GM21825 (cell line): ENCODE measurements at regions not wholly inside any gene's neighbourhood (a gene's known extent, or its start where the extent isn't known, plus 50 kb on each side); places are given as distances from the start of the nearest gene placed in this dataset.
A peak's percentile ranks its signal among the peaks of the same experiment; 100 is the strongest.

Experiments used
- ATAC-seq: cut with Tn5 transposase; IDR thresholded peaks from one replicate; pipeline ENCODE4 v1.9.1; 2021; ENCODE audit warnings: mild to moderate bottlenecking, moderate library complexity; ENCODE audit not compliant: unreplicated experiment

- no peak for ATAC-seq
These were observed 264.8 kb upstream of the PTGER4 start for GRCh38 chr5:40414922-40415321.

- no peak for ATAC-seq
These were observed 266.0 kb upstream of the PTGER4 start for GRCh38 chr5:40413743-40414142.

- no peak for ATAC-seq
These were observed 266.9 kb upstream of the PTGER4 start for GRCh38 chr5:40412771-40413170.

GRCh38 chr5:40410964-40411635 is 268.6 kb upstream of the PTGER4 start:
- ATAC-seq, result no peak

- no peak for ATAC-seq
These were observed 269.4 kb upstream of the PTGER4 start for GRCh38 chr5:40410231-40410861.

- no peak for ATAC-seq
These were observed 270.1 kb upstream of the PTGER4 start for GRCh38 chr5:40409601-40410000.

- no peak for ATAC-seq
These were observed 272.9 kb upstream of the PTGER4 start for GRCh38 chr5:40406741-40407211.

GRCh38 chr5:40405996-40406740 is 273.5 kb upstream of the PTGER4 start:
- ATAC-seq, result no peak

GRCh38 chr5:40405230-40405629 is 274.5 kb upstream of the PTGER4 start:
- ATAC-seq, result no peak

GRCh38 chr5:40404613-40405012 is 275.1 kb upstream of the PTGER4 start:
- ATAC-seq, result peak; percentile 75

- ATAC-seq, result no peak
These were observed 277.7 kb upstream of the PTGER4 start for GRCh38 chr5:40402007-40402364.

- ATAC-seq, result peak; percentile 45
These were observed 278.3 kb upstream of the PTGER4 start for GRCh38 chr5:40401284-40402006.

GRCh38 chr5:40400245-40400644 is 279.5 kb upstream of the PTGER4 start:
- no peak for ATAC-seq

- no peak for ATAC-seq
These were observed 280.4 kb upstream of the PTGER4 start for GRCh38 chr5:40399349-40399748.

GRCh38 chr5:40397976-40398375 is 281.7 kb upstream of the PTGER4 start:
- ATAC-seq, result no peak

- ATAC-seq, result no peak
These were observed 282.6 kb upstream of the PTGER4 start for GRCh38 chr5:40397091-40397490.

- ATAC-seq, result no peak
These were observed 283.4 kb upstream of the PTGER4 start for GRCh38 chr5:40396317-40396716.

- no peak for ATAC-seq
These were observed 284.5 kb upstream of the PTGER4 start for GRCh38 chr5:40395251-40395650.

GRCh38 chr5:40394698-40395097 is 285.0 kb upstream of the PTGER4 start:
- no peak for ATAC-seq

GRCh38 chr5:40391642-40392041 is 288.1 kb upstream of the PTGER4 start:
- ATAC-seq, result no peak
